ENCODE measurements at regions not wholly inside any gene's neighbourhood (a gene's known extent, or its start where the extent isn't known, plus 50 kb on each side); places are given as distances from the start of the nearest gene placed in this dataset.
"Not testable (repeated sequence)": the region's sequence is repeated elsewhere in the genome, so short reads cannot be mapped to it uniquely, and the experiment has no call there.

- H3K27ac ChIP-seq, DNase-seq: not testable (repeated sequence)
Observed at GRCh38 chr1:24268555-24268954, 50.6 kb upstream of the GRHL3 start.

GRCh38 chr1:24266998-24267397 lies 52.2 kb upstream of the GRHL3 start:
- H3K4me3 ChIP-seq = no peak overlapping the region
- DNase-seq = no peak
- no peaks in the 10 kb centered on the region for H3K36me3 ChIP-seq
- no peak for TF ChIP-seq CTCF (IDR thresholded peaks at IDR 0.05 in 8 of 11, conservative IDR thresholded peaks at IDR 0.05 in 3 of 11)
- TF ChIP-seq POLR2A (IDR thresholded peaks at IDR 0.05) = no peak
- TF ChIP-seq POLR2AphosphoS5 (IDR thresholded peaks at IDR 0.05) = no peak
- H3K27me3 ChIP-seq (replicated peaks in 1 of 7) = peaks cover 0 to 21% (median 0%) of the 10 kb centered on the region in 7 donors
- WGBS, 5 donors = 63 to 92% (median 67%) methylated on average over 2 to 3 of the region's 3 CpGs
- intact Hi-C loops (cut with DNase I; ENCODE audit: low total_unique reads) = no loop called here
- H3K4me1 ChIP-seq = peaks cover 0 to 4% (median 0%) of the 10 kb centered on the region in 6 donors
- no peak overlapping the region for H3K27ac ChIP-seq
- H3K9me3 ChIP-seq = peaks cover 0 to 12% (median 0%) of the 10 kb centered on the region in 8 donors

More at GRCh38 chr1:24268555-24268954, 50.6 kb upstream of the GRHL3 start:
- H3K4me3 ChIP-seq; H3K4me1 ChIP-seq; H3K36me3 ChIP-seq; intact Hi-C loops (cut with DNase I; ENCODE audit: low total_unique reads): not testable (repeated sequence)
- Histone ChIP-seq H3K27me3 (replicated peaks in 1 of 7) (peaks cover 0 to 29% (median 2%) of the 10 kb centered on the region in 7 donors), H3K9me3 (peaks cover 0 to 14% (median 6%) of the 10 kb centered on the region in 8 donors)
- 80 to 95% (median 82%) methylated on average over 1 of the region's 1 CpG for WGBS, 5 donors

- Histone ChIP-seq H3K9me3 (peaks cover 0 to 13% (median 0%) of the 10 kb centered on the region in 8 donors), H3K27me3 (replicated peaks in 1 of 7) (peaks cover 0 to 20% (median 0%) of the 10 kb centered on the region in 7 donors), H3K36me3 (no peaks in the 10 kb centered on the region), H3K4me3 (no peak overlapping the region), H3K4me1 (peaks cover 0 to 4% (median 0%) of the 10 kb centered on the region in 6 donors), H3K27ac (no peak overlapping the region)
- WGBS, 5 donors = 68 to 75% (median 72%) methylated on average over 9 of the region's 9 CpGs
- intact Hi-C loops (cut with DNase I; ENCODE audit: low total_unique reads) = no loop called here
- DNase-seq = no peak
- TF ChIP-seq POLR2AphosphoS5 (IDR thresholded peaks at IDR 0.05) (no peak), POLR2A (IDR thresholded peaks at IDR 0.05) (no peak), CTCF (IDR thresholded peaks at IDR 0.05 in 8 of 11, conservative IDR thresholded peaks at IDR 0.05 in 3 of 11) (no peak)
Observed at GRCh38 chr1:24266398-24266941, 52.7 kb upstream of the GRHL3 start.

- Histone ChIP-seq H3K27ac (no peak overlapping the region), H3K27me3 (replicated peaks in 1 of 7) (peaks cover 0 to 10% (median 0%) of the 10 kb centered on the region in 7 donors), H3K4me1 (peaks cover 0 to 4% (median 0%) of the 10 kb centered on the region in 6 donors), H3K9me3 (peaks cover 0 to 8% (median 0%) of the 10 kb centered on the region in 8 donors), H3K36me3 (no peaks in the 10 kb centered on the region), H3K4me3 (no peak overlapping the region)
- WGBS, 5 donors = 89 to 97% (median 93%) methylated on average over 1 of the region's 1 CpG
- intact Hi-C loops (cut with DNase I; ENCODE audit: low total_unique reads) = no loop called here
- DNase-seq = no peak
- TF ChIP-seq POLR2AphosphoS5 (IDR thresholded peaks at IDR 0.05) (no peak), CTCF (IDR thresholded peaks at IDR 0.05 in 8 of 11, conservative IDR thresholded peaks at IDR 0.05 in 3 of 11) (no peak), POLR2A (IDR thresholded peaks at IDR 0.05) (no peak)
Observed at GRCh38 chr1:24263746-24264145, 55.4 kb upstream of the GRHL3 start.

All from spleen (tissue), 11 donors.